Neural cell (in vitro differentiated cells): ENCODE measurements at regions not wholly inside any gene's neighbourhood (a gene's known extent, or its start where the extent isn't known, plus 50 kb on each side); places are given as distances from the start of the nearest gene placed in this dataset.

ENCODE experiments used
- H2AFZ ChIP-seq: fragments of 200-600, 300-800 bp; sonication (generic), shearing (Covaris generic); 2 replicates; pipeline ENCODE4 v1.6.0; 2014; ENCODE audit warnings: low read depth, mild to moderate bottlenecking, antibody characterized with exemption, low read length, moderate library complexity
- H3F3A ChIP-seq: fragments of 200-600 bp; shearing (Covaris generic); 2 replicates; pipeline ENCODE4 v1.6.1; 2016; ENCODE audit warnings: mild to moderate bottlenecking, moderate library complexity, mixed read lengths, antibody characterized with exemption, low read length; ENCODE audit not compliant: insufficient read depth, poor library complexity, severe bottlenecking
- H3K27ac ChIP-seq: fragments of 200-600, 300-800 bp; sonication (generic), shearing (Covaris generic); 2 replicates; pipeline ENCODE4 v1.5.1; 2014; ENCODE audit warnings: mild to moderate bottlenecking, low read length, moderate library complexity
- H3K27me3 ChIP-seq: fragments of 300-800, 200-600 bp; sonication (generic), shearing (Covaris generic); 2 replicates; pipeline ENCODE4 v1.6.0; 2014; ENCODE audit warnings: mild to moderate bottlenecking, low read depth, low read length, moderate library complexity; ENCODE audit not compliant: insufficient read depth
- H3K36me3 ChIP-seq: fragments of 300-800, 200-600 bp; sonication (generic), shearing (Covaris generic); 2 replicates; pipeline ENCODE4 v1.5.1; 2014; ENCODE audit warnings: mild to moderate bottlenecking, antibody characterized with exemption, low read length, moderate library complexity; ENCODE audit not compliant: insufficient read depth
- H3K4me2 ChIP-seq: fragments of 300-800, 200-600 bp; sonication (generic), shearing (Covaris generic); 2 replicates; pipeline ENCODE4 v1.6.0; 2014; ENCODE audit warnings: mild to moderate bottlenecking, low read length
- H3K4me3 ChIP-seq: fragments of 300-800, 200-600 bp; sonication (generic), shearing (Covaris generic); 2 replicates; pipeline ENCODE4 v1.5.1; 2014; ENCODE audit warnings: mild to moderate bottlenecking, low read length, moderate library complexity
- H3K79me2 ChIP-seq: fragments of 200-600 bp; shearing (Covaris generic); replicated peaks from 2 replicates; pipeline ENCODE4 v1.6.0; 2014; ENCODE audit warnings: mild to moderate bottlenecking, low read length, moderate library complexity; ENCODE audit not compliant: insufficient read depth
- H3K9ac ChIP-seq: fragments of 300-800, 200-600 bp; sonication (generic), shearing (Covaris generic); 2 replicates; pipeline ENCODE4 v1.6.1; 2016; ENCODE audit warnings: mild to moderate bottlenecking, low read length, mixed read lengths
- H3K9me2 ChIP-seq: fragments of 200-600 bp; shearing (Covaris generic); 2 replicates; pipeline ENCODE4 v1.6.1; 2016; ENCODE audit warnings: mild to moderate bottlenecking, low read length, mixed read lengths; ENCODE audit not compliant: insufficient read depth
- H3K9me3 ChIP-seq: fragments of 200-600, 300-800 bp; sonication (generic), shearing (Covaris generic); 2 replicates; pipeline ENCODE4 v1.6.1; 2016; ENCODE audit warnings: mild to moderate bottlenecking, mixed run types, low read length, moderate library complexity, mixed read lengths
- H4K20me1 ChIP-seq: fragments of 200-600 bp; shearing (Covaris generic); 2 replicates; pipeline ENCODE4 v1.6.1; 2016; ENCODE audit warnings: mild to moderate bottlenecking, mixed run types; ENCODE audit not compliant: insufficient read depth
- CTCF ChIP-seq: fragments of 450-650 bp; IDR thresholded peaks from 2 replicates; pipeline ENCODE4 v1.5.1; 2014; ENCODE audit warnings: antibody characterized with exemption, mild to moderate bottlenecking, moderate library complexity; ENCODE audit not compliant: poor library complexity, severe bottlenecking
- EP300 ChIP-seq: fragments of 450-650 bp; conservative IDR thresholded peaks from 2 replicates; pipeline ENCODE4 v1.6.1; 2014; ENCODE audit warnings: antibody characterized with exemption, mild to moderate bottlenecking, moderate library complexity; ENCODE audit not compliant: poor library complexity, severe bottlenecking
- EZH2 ChIP-seq: fragments of 200-600, 300-800 bp; shearing (Covaris generic), sonication (generic); IDR thresholded peaks from 2 replicates; pipeline ENCODE4 v1.6.1; 2014; ENCODE audit warnings: antibody characterized with exemption, low read length, borderline replicate concordance, mild to moderate bottlenecking; ENCODE audit not compliant: insufficient read depth, poor library complexity, severe bottlenecking
- MXI1 ChIP-seq: fragments of 450-650 bp; conservative IDR thresholded peaks from 2 replicates; pipeline ENCODE4 v1.6.1; 2014; ENCODE audit warnings: antibody characterized with exemption, mild to moderate bottlenecking; ENCODE audit not compliant: poor library complexity, severe bottlenecking
- POLR2AphosphoS5 ChIP-seq: IDR thresholded peaks from 2 replicates; pipeline ENCODE4 v1.6.1; 2012
- RAD21 ChIP-seq: fragments of 450-650 bp; conservative IDR thresholded peaks from 2 replicates; pipeline ENCODE4 v1.6.1; 2014; ENCODE audit warnings: antibody characterized with exemption, mild to moderate bottlenecking, moderate library complexity
- SMC3 ChIP-seq: fragments of 450-650 bp; conservative IDR thresholded peaks from 2 replicates; pipeline ENCODE4 v1.6.1; 2014; ENCODE audit warnings: antibody characterized with exemption, mild to moderate bottlenecking, moderate library complexity; ENCODE audit not compliant: poor library complexity
- TAF1 ChIP-seq: IDR thresholded peaks from 2 replicates; pipeline ENCODE4 v1.6.1; 2012; ENCODE audit warnings: low read depth
- TF ChIP-seq, protein P1 (sequence below): IDR thresholded peaks from 2 replicates; pipeline ENCODE4 v1.6.1; 2012; ENCODE audit warnings: borderline replicate concordance

- no peak overlapping the region for H3K4me3 ChIP-seq
- H3K4me2 ChIP-seq: no peak overlapping the region
- no peaks in the 10 kb centered on the region for H3F3A ChIP-seq
- H3K36me3 ChIP-seq: no peaks in the 10 kb centered on the region
- no peaks in the 10 kb centered on the region for H3K27me3 ChIP-seq
- no peak overlapping the region for H3K27ac ChIP-seq
- TF ChIP-seq SMC3 (no peak), TAF1 (no peak)
- no peaks in the 10 kb centered on the region for H3K9me3 ChIP-seq
- no peak overlapping the region for H3K9ac ChIP-seq
- H2AFZ ChIP-seq: no peak overlapping the region
- no peaks in the 10 kb centered on the region for H4K20me1 ChIP-seq
- no peaks in the 10 kb centered on the region for H3K79me2 ChIP-seq
- no peaks in the 10 kb centered on the region for H3K9me2 ChIP-seq
These were observed 497.8 kb downstream of the HS3ST4 start for GRCh38 chr16:26189536-26189935.

DNA sequence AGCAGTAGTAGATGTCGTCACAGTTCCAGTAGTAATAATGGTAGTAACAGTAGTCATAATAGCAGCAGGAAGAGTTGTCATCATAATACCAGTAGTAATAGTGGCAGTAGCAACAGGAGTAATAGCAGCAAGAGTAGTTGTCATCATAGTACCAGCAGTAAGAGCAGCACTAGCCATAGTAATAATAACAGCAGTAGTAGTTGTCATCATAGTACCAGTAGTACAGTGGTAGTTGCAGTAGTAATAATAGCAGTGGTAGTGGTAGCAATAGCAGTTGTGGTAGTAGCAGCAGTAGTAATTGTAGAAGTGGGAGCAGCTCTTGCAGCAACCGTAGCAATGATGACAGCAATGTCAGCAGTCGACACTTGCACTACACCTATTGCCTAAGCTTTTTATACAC lies 502.8 kb downstream of the HS3ST4 start:
- Histone ChIP-seq H3K9me3 (no peaks in the 10 kb centered on the region), H2AFZ (no peak overlapping the region), H3F3A (no peaks in the 10 kb centered on the region), H3K79me2 (no peaks in the 10 kb centered on the region), H3K27ac (no peak overlapping the region), H3K4me3 (no peak overlapping the region), H3K36me3 (no peaks in the 10 kb centered on the region), H3K4me2 (no peak overlapping the region), H3K9ac (no peak overlapping the region), H3K27me3 (no peaks in the 10 kb centered on the region), H3K9me2 (no peaks in the 10 kb centered on the region), H4K20me1 (no peaks in the 10 kb centered on the region)
- no peak for TF ChIP-seq RAD21
- no peak for TF ChIP-seq EP300
- TF ChIP-seq, protein P1, sequence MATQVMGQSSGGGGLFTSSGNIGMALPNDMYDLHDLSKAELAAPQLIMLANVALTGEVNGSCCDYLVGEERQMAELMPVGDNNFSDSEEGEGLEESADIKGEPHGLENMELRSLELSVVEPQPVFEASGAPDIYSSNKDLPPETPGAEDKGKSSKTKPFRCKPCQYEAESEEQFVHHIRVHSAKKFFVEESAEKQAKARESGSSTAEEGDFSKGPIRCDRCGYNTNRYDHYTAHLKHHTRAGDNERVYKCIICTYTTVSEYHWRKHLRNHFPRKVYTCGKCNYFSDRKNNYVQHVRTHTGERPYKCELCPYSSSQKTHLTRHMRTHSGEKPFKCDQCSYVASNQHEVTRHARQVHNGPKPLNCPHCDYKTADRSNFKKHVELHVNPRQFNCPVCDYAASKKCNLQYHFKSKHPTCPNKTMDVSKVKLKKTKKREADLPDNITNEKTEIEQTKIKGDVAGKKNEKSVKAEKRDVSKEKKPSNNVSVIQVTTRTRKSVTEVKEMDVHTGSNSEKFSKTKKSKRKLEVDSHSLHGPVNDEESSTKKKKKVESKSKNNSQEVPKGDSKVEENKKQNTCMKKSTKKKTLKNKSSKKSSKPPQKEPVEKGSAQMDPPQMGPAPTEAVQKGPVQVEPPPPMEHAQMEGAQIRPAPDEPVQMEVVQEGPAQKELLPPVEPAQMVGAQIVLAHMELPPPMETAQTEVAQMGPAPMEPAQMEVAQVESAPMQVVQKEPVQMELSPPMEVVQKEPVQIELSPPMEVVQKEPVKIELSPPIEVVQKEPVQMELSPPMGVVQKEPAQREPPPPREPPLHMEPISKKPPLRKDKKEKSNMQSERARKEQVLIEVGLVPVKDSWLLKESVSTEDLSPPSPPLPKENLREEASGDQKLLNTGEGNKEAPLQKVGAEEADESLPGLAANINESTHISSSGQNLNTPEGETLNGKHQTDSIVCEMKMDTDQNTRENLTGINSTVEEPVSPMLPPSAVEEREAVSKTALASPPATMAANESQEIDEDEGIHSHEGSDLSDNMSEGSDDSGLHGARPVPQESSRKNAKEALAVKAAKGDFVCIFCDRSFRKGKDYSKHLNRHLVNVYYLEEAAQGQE: no peak
- TF ChIP-seq TAF1: no peak
- TF ChIP-seq SMC3: no peak
- TF ChIP-seq EZH2: no peak
- TF ChIP-seq MXI1: no peak
- TF ChIP-seq CTCF: no peak
- no peak for TF ChIP-seq POLR2AphosphoS5

- no peaks in the 10 kb centered on the region for H3K79me2 ChIP-seq
- no peaks in the 10 kb centered on the region for H3K27me3 ChIP-seq
- H3K36me3 ChIP-seq: no peaks in the 10 kb centered on the region
- no peaks in the 10 kb centered on the region for H3F3A ChIP-seq
- H3K4me2 ChIP-seq: no peak overlapping the region
- no peak overlapping the region for H3K27ac ChIP-seq
- no peak for TF ChIP-seq MXI1
- no peak for TF ChIP-seq RAD21
- no peak for TF ChIP-seq SMC3
- TF ChIP-seq TAF1: no peak
- TF ChIP-seq CTCF: no peak
- TF ChIP-seq EP300: no peak
- TF ChIP-seq, protein P1: no peak
- no peak for TF ChIP-seq POLR2AphosphoS5
- no peak for TF ChIP-seq EZH2
- H4K20me1 ChIP-seq: no peaks in the 10 kb centered on the region
- no peak overlapping the region for H3K4me3 ChIP-seq
- no peaks in the 10 kb centered on the region for H3K9me3 ChIP-seq
- no peaks in the 10 kb centered on the region for H3K9me2 ChIP-seq
- no peak overlapping the region for H3K9ac ChIP-seq
- no peak overlapping the region for H2AFZ ChIP-seq
These were observed 503.5 kb downstream of the HS3ST4 start for GRCh38 chr16:26195225-26195624.
